ENCODE measurements at regions not wholly inside any gene's neighbourhood (a gene's known extent, or its start where the extent isn't known, plus 50 kb on each side); places are given as distances from the start of the nearest gene placed in this dataset.
A peak's percentile ranks its signal among the peaks of the same experiment; 100 is the strongest.
"Not testable (repeated sequence)": the region's sequence is repeated elsewhere in the genome, so short reads cannot be mapped to it uniquely, and the experiment has no call there.

DNA sequence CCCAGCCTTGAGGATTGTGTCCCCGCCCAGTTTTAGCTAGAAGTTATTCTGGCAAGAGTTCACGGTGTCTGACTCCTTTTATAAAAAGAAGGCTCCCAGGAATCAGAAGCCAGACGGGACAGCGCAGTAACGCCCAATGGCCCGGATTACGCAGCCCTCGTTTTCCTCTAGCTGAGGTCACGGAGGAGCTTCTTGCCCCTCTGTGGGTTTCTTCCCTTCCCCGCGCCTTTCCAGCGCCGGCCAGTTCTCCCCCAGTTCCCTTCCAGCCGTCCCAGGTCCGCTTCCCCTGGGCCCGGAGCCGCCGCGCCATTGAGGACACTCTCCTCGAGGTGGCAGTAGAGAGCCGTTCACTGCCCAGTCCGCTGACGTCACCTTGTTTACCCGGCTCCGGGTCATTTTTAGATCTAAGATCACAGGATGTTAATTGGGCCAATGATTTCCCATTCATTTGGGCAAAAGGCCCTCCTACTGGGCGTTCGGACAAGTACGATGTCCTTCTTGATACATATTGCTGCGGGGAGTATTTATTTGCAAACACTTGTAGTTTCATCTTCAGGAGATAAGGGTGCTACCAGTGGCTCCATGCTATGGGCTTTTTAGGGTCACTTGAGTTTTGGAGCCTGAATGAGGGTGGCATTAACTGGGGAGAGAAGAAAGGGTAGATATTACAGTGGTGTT, 81.5 kb upstream of the PPM1B start:
- no peaks in the 10 kb centered on the region for H3K9me3 Mint-ChIP-seq
- TF ChIP-seq, protein P1, sequence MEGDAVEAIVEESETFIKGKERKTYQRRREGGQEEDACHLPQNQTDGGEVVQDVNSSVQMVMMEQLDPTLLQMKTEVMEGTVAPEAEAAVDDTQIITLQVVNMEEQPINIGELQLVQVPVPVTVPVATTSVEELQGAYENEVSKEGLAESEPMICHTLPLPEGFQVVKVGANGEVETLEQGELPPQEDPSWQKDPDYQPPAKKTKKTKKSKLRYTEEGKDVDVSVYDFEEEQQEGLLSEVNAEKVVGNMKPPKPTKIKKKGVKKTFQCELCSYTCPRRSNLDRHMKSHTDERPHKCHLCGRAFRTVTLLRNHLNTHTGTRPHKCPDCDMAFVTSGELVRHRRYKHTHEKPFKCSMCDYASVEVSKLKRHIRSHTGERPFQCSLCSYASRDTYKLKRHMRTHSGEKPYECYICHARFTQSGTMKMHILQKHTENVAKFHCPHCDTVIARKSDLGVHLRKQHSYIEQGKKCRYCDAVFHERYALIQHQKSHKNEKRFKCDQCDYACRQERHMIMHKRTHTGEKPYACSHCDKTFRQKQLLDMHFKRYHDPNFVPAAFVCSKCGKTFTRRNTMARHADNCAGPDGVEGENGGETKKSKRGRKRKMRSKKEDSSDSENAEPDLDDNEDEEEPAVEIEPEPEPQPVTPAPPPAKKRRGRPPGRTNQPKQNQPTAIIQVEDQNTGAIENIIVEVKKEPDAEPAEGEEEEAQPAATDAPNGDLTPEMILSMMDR (conservative IDR thresholded peaks at IDR 0.05) = peak; percentile 93
- no peaks in the 10 kb centered on the region for H3K36me3 Mint-ChIP-seq (ENCODE audit: low read depth)
- H3K4me1 Mint-ChIP-seq = peaks cover 4% of the 10 kb centered on the region
- no peak overlapping the region for H3K27ac Mint-ChIP-seq (ENCODE audit: unreplicated experiment)
- DNase-seq (ENCODE audit: low read depth, low spot score) = peak; percentile 93
- H3K4me3 Mint-ChIP-seq = peak overlapping the region; percentile 55
- H3K27me3 Mint-ChIP-seq (ENCODE audit: low read depth) = no peaks in the 10 kb centered on the region

DNA sequence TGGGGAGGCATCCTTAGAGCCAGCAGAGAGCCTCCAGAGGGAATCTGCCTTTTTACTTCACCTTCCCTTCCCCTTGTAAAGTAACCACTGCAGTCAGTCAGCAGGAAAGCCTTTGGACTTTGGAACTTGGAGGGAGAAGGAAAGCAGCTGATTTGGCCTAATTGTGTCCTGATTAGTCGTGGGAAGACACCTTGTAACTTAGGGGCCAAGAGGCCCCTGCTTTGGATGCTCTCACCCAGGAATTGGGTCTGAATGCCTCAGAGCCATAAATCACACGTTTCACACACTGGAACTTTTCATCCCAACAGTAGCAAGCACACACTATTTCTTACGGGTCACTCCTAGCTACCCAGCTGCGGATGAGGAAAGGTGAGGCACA, 81.0 kb upstream of the PPM1B start:
- Mint-ChIP-seq H3K27me3 (ENCODE audit: low read depth) (no peaks in the 10 kb centered on the region), H3K27ac (ENCODE audit: unreplicated experiment) (no peak overlapping the region)

DNA sequence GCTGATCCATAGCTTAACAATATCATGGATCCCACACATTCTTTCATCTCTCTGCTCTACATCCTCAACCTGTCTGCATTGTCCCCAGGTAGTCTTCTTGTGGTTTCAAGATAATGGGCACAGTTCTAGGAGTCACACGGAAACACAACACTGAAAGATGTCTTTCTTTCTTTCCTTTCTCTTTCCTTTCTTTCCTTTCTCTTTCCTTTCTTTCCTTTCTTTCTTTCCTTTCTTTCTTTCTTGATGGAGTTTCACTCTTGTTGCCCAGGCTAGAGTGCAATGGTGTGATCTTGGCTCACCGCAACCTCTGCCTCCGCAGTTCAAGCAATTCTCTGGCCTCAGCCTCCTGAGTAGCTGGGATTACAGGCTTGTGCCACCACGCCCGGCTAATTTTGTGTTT, 76.2 kb upstream of the PPM1B start:
- H3K27me3 Mint-ChIP-seq (ENCODE audit: low read depth); DNase-seq (ENCODE audit: low read depth, low spot score); H3K36me3 Mint-ChIP-seq (ENCODE audit: low read depth); H3K4me3 Mint-ChIP-seq; H3K4me1 Mint-ChIP-seq; H3K27ac Mint-ChIP-seq (ENCODE audit: unreplicated experiment); H3K9me3 Mint-ChIP-seq: not testable (repeated sequence)

More for the DNA sequence above, 81.0 kb upstream of the PPM1B start:
- H3K9me3 Mint-ChIP-seq = no peaks in the 10 kb centered on the region
- TF ChIP-seq, protein P1 (conservative IDR thresholded peaks at IDR 0.05) = no peak
- peak overlapping the region; percentile 55 for H3K4me3 Mint-ChIP-seq
- no peak for DNase-seq (ENCODE audit: low read depth, low spot score)
- H3K36me3 Mint-ChIP-seq (ENCODE audit: low read depth) = no peaks in the 10 kb centered on the region
- peaks cover 4% of the 10 kb centered on the region for H3K4me1 Mint-ChIP-seq

DNA sequence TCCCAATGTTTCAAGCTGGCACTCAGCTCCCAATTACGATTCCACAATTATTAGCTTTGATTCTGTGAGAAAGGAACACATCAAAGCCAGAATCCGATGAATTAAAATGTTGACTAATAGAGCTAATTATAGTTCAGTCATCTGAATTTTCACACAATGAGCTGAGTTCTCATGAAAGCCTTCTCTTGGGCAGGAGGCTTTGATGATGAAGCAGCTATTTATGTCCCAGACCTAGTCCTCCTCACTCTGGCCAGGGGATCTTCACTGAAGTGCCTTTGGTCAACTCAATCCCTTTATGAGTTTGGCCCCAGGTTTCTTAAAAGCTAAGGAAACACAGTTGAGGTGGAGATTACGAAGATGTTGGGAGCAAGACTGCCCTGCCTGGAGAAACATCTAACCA, 74.7 kb upstream of the PPM1B start:
- no peaks in the 10 kb centered on the region for H3K4me1 Mint-ChIP-seq
- no peak overlapping the region for H3K27ac Mint-ChIP-seq (ENCODE audit: unreplicated experiment)
- DNase-seq (ENCODE audit: low read depth, low spot score) = no peak
- H3K4me3 Mint-ChIP-seq = no peak overlapping the region
- no peaks in the 10 kb centered on the region for H3K36me3 Mint-ChIP-seq (ENCODE audit: low read depth)
- H3K27me3 Mint-ChIP-seq (ENCODE audit: low read depth) = no peaks in the 10 kb centered on the region
- H3K9me3 Mint-ChIP-seq = no peaks in the 10 kb centered on the region
- TF ChIP-seq, protein P1 (conservative IDR thresholded peaks at IDR 0.05) = no peak

DNA sequence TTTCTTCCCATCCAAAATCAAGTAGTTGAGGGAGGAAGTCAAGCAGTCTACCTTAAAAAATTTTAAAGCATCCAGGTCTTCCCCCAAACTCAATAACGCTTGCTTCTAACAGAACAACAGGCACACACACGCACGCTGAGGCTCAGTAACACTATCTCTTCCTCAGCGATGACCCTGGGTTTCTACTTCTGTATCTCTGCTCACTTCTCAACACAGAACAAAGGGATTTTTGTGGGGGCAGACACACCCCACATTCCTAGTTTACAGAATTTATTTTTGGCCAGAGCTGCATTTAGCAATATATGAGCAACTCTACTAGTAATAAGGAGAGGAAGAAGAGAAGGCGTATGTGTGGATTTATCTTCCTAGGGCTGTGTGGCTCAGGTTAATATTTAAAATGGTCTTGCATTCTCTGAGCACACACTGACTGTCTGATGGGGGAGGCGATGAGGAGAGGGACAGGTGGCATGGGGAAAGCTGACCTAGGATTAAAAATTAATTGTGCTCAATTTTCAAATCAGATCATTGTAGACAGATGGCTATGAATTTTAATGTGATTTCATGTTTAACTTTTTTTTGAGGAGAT, 71.3 kb upstream of the PPM1B start:
- H3K4me1 Mint-ChIP-seq = no peaks in the 10 kb centered on the region
- no peak overlapping the region for H3K27ac Mint-ChIP-seq (ENCODE audit: unreplicated experiment)
- H3K36me3 Mint-ChIP-seq (ENCODE audit: low read depth) = no peaks in the 10 kb centered on the region
- TF ChIP-seq, protein P1 (conservative IDR thresholded peaks at IDR 0.05) = no peak
- H3K9me3 Mint-ChIP-seq = peaks cover 4% of the 10 kb centered on the region
- H3K4me3 Mint-ChIP-seq = no peak overlapping the region
- DNase-seq (ENCODE audit: low read depth, low spot score) = no peak
- H3K27me3 Mint-ChIP-seq (ENCODE audit: low read depth) = no peaks in the 10 kb centered on the region

DNA sequence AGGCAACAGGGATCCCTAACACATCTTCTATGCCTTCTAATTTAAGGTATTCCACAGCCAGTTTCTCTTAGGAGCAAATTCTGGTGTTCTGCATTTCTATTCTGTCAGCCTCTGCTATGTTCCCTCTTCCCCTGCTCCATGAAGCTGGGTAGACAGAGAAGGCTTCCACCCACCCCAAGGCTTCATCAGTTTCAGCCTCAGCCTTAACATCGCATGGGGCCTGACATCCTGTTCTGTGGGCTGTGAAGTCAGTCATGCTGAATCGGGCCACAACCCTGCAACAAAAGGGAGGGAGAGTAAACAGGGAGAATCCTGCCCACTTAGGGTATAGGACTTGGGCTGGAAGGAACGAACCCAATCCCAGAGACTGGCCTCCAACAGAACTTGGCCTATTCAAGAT, 70.6 kb upstream of the PPM1B start:
- no peaks in the 10 kb centered on the region for H3K36me3 Mint-ChIP-seq (ENCODE audit: low read depth)
- H3K4me3 Mint-ChIP-seq = no peak overlapping the region
- TF ChIP-seq, protein P1 (conservative IDR thresholded peaks at IDR 0.05) = no peak
- DNase-seq (ENCODE audit: low read depth, low spot score) = no peak
- peaks cover under 1% of the 10 kb centered on the region for H3K4me1 Mint-ChIP-seq
- no peaks in the 10 kb centered on the region for H3K27me3 Mint-ChIP-seq (ENCODE audit: low read depth)
- H3K9me3 Mint-ChIP-seq = peaks cover 4% of the 10 kb centered on the region
- no peak overlapping the region for H3K27ac Mint-ChIP-seq (ENCODE audit: unreplicated experiment)

Data from neural crest cell (in vitro differentiated cells).